ENCODE measurements at regions not wholly inside any gene's neighbourhood (a gene's known extent, or its start where the extent isn't known, plus 50 kb on each side); places are given as distances from the start of the nearest gene placed in this dataset.

- DNase-seq = no peak
Observed at GRCh38 chr2:5119046-5119445, 573.1 kb upstream of the SOX11 start.

- no peak for DNase-seq
Observed at GRCh38 chr2:5121121-5121520, 571.1 kb upstream of the SOX11 start.

- DNase-seq = no peak
Observed at GRCh38 chr2:5121642-5122041, 570.5 kb upstream of the SOX11 start.

- DNase-seq = peak; percentile 20
Observed at GRCh38 chr2:5123582-5124196, 568.5 kb upstream of the SOX11 start.

- DNase-seq = peak; percentile 73
Observed at GRCh38 chr2:5125017-5125730, 567.0 kb upstream of the SOX11 start.

GRCh38 chr2:5132281-5132680, 559.9 kb upstream of the SOX11 start:
- DNase-seq = no peak

GRCh38 chr2:5140347-5140746, 551.8 kb upstream of the SOX11 start:
- no peak for DNase-seq

- no peak for DNase-seq
Observed at GRCh38 chr2:5144159-5144558, 548.0 kb upstream of the SOX11 start.

GRCh38 chr2:5145053-5145452, 547.1 kb upstream of the SOX11 start:
- no peak for DNase-seq

- DNase-seq = no peak
Observed at GRCh38 chr2:5145801-5146200, 546.4 kb upstream of the SOX11 start.

- no peak for DNase-seq
Observed at GRCh38 chr2:5148392-5149085, 543.6 kb upstream of the SOX11 start.

GRCh38 chr2:5150871-5151270, 541.3 kb upstream of the SOX11 start:
- DNase-seq = no peak

- no peak for DNase-seq
Observed at GRCh38 chr2:5164776-5165525, 527.2 kb upstream of the SOX11 start.

- no peak for DNase-seq
Observed at GRCh38 chr2:5172923-5173322, 519.3 kb upstream of the SOX11 start.

GRCh38 chr2:5173876-5174535, 518.2 kb upstream of the SOX11 start:
- no peak for DNase-seq

GRCh38 chr2:5175231-5175630, 517.0 kb upstream of the SOX11 start:
- no peak for DNase-seq

- no peak for DNase-seq
Observed at GRCh38 chr2:5176764-5177163, 515.4 kb upstream of the SOX11 start.

GRCh38 chr2:5183031-5183430, 509.2 kb upstream of the SOX11 start:
- no peak for DNase-seq

- DNase-seq = no peak
Observed at GRCh38 chr2:5187283-5187682, 504.9 kb upstream of the SOX11 start.

- DNase-seq = no peak
Observed at GRCh38 chr2:5188636-5189035, 503.5 kb upstream of the SOX11 start.

GRCh38 chr2:5190023-5190422, 502.2 kb upstream of the SOX11 start:
- peak; percentile 19 for DNase-seq

GRCh38 chr2:5195636-5196035, 496.5 kb upstream of the SOX11 start:
- DNase-seq = peak; percentile 53
